ENCODE measurements at regions not wholly inside any gene's neighbourhood (a gene's known extent, or its start where the extent isn't known, plus 50 kb on each side); places are given as distances from the start of the nearest gene placed in this dataset.

- in situ Hi-C loops (cut with HindIII; ENCODE audit: low sequenced_read_pairs), result no loop called here
- DNase-seq (ENCODE audit: low spot score), result no peak
These were observed 736.5 kb downstream of the EPHA4 start for GRCh38 chr2:220835583-220835982.

- no peak for DNase-seq (ENCODE audit: low spot score)
- in situ Hi-C loops (cut with HindIII; ENCODE audit: low sequenced_read_pairs), result no loop called here
These were observed 734.9 kb downstream of the EPHA4 start for GRCh38 chr2:220837226-220837625.

- in situ Hi-C loops (cut with HindIII; ENCODE audit: low sequenced_read_pairs), result no loop called here
- no peak for DNase-seq (ENCODE audit: low spot score)
These were observed 729.0 kb downstream of the EPHA4 start for GRCh38 chr2:220842901-220843665.

GRCh38 chr2:220845766-220846273, 726.3 kb downstream of the EPHA4 start:
- no peak for DNase-seq (ENCODE audit: low spot score)
- in situ Hi-C loops (cut with HindIII; ENCODE audit: low sequenced_read_pairs), result no loop called here

- no peak for DNase-seq (ENCODE audit: low spot score)
- in situ Hi-C loops (cut with HindIII; ENCODE audit: low sequenced_read_pairs), result no loop called here
These were observed 725.1 kb downstream of the EPHA4 start for GRCh38 chr2:220847006-220847405.

GRCh38 chr2:220847589-220847988, 724.5 kb downstream of the EPHA4 start:
- in situ Hi-C loops (cut with HindIII; ENCODE audit: low sequenced_read_pairs), result no loop called here
- DNase-seq (ENCODE audit: low spot score), result no peak

- no peak for DNase-seq (ENCODE audit: low spot score)
- in situ Hi-C loops (cut with HindIII; ENCODE audit: low sequenced_read_pairs), result no loop called here
These were observed 722.7 kb downstream of the EPHA4 start for GRCh38 chr2:220849433-220849832.

- in situ Hi-C loops (cut with HindIII; ENCODE audit: low sequenced_read_pairs), result no loop called here
These were observed 722.0 kb downstream of the EPHA4 start for GRCh38 chr2:220850116-220850515.

GRCh38 chr2:220855296-220855695, 716.8 kb downstream of the EPHA4 start:
- in situ Hi-C loops (cut with HindIII; ENCODE audit: low sequenced_read_pairs), result no loop called here
- DNase-seq (ENCODE audit: low spot score), result no peak

More at GRCh38 chr2:220850116-220850515, 722.0 kb downstream of the EPHA4 start:
- no peak for DNase-seq (ENCODE audit: low spot score)

GRCh38 chr2:220856486-220856885, 715.6 kb downstream of the EPHA4 start:
- DNase-seq (ENCODE audit: low spot score), result no peak
- in situ Hi-C loops (cut with HindIII; ENCODE audit: low sequenced_read_pairs), result no loop called here

GRCh38 chr2:220857368-220857767, 714.7 kb downstream of the EPHA4 start:
- in situ Hi-C loops (cut with HindIII; ENCODE audit: low sequenced_read_pairs), result no loop called here
- no peak for DNase-seq (ENCODE audit: low spot score)

- in situ Hi-C loops (cut with HindIII; ENCODE audit: low sequenced_read_pairs), result no loop called here
These were observed 714.0 kb downstream of the EPHA4 start for GRCh38 chr2:220858101-220858500.

GRCh38 chr2:220871909-220872308, 700.2 kb downstream of the EPHA4 start:
- DNase-seq (ENCODE audit: low spot score), result no peak
- in situ Hi-C loops (cut with HindIII; ENCODE audit: low sequenced_read_pairs), result no loop called here

More at GRCh38 chr2:220858101-220858500, 714.0 kb downstream of the EPHA4 start:
- DNase-seq (ENCODE audit: low spot score), result no peak

GRCh38 chr2:220876080-220876824, 695.9 kb downstream of the EPHA4 start:
- in situ Hi-C loops (cut with HindIII; ENCODE audit: low sequenced_read_pairs), result no loop called here

GRCh38 chr2:220877491-220877890, 694.6 kb downstream of the EPHA4 start:
- in situ Hi-C loops (cut with HindIII; ENCODE audit: low sequenced_read_pairs), result no loop called here
- DNase-seq (ENCODE audit: low spot score), result no peak

More at GRCh38 chr2:220876080-220876824, 695.9 kb downstream of the EPHA4 start:
- peak; percentile 3 for DNase-seq (ENCODE audit: low spot score)

GRCh38 chr2:220877897-220878296, 694.2 kb downstream of the EPHA4 start:
- no peak for DNase-seq (ENCODE audit: low spot score)
- in situ Hi-C loops (cut with HindIII; ENCODE audit: low sequenced_read_pairs), result no loop called here

- DNase-seq (ENCODE audit: low spot score), result no peak
- in situ Hi-C loops (cut with HindIII; ENCODE audit: low sequenced_read_pairs), result no loop called here
These were observed 691.2 kb downstream of the EPHA4 start for GRCh38 chr2:220880623-220881596.

GRCh38 chr2:220882507-220882906, 689.6 kb downstream of the EPHA4 start:
- in situ Hi-C loops (cut with HindIII; ENCODE audit: low sequenced_read_pairs), result no loop called here
- no peak for DNase-seq (ENCODE audit: low spot score)

- in situ Hi-C loops (cut with HindIII; ENCODE audit: low sequenced_read_pairs), result no loop called here
- DNase-seq (ENCODE audit: low spot score), result no peak
These were observed 686.5 kb downstream of the EPHA4 start for GRCh38 chr2:220885593-220885992.

Measured in G401 (cell line).